ENCODE measurements at regions not wholly inside any gene's neighbourhood (a gene's known extent, or its start where the extent isn't known, plus 50 kb on each side); places are given as distances from the start of the nearest gene placed in this dataset.
"Not testable (repeated sequence)": the region's sequence is repeated elsewhere in the genome, so short reads cannot be mapped to it uniquely, and the experiment has no call there.

DNA sequence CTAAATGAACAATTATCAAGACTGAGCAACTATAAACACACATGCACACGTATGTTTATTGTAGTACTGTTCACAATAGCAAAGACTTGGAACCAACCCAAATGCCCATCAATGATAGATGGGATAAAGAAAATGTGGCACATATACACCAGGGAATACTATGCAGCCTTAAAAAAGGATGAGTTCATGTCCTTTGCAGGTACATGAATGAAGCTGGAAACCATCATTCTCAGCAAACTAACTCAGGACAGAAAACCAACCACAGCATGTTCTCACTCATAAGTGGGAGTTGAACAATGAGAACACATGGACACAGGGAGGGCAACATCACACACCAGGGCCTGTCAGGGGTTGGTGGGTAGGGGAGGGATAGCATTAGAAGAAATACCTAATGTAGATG lies 445.4 kb downstream of the BCAT1 start:
- not testable (repeated sequence) for TF ChIP-seq FOXK2 (IDR thresholded peaks at IDR 0.05); HDGF (IDR thresholded peaks at IDR 0.05; ENCODE audit: borderline replicate concordance); FOXM1 (IDR thresholded peaks at IDR 0.05; ENCODE audit: borderline replicate concordance); ELF4 (IDR thresholded peaks at IDR 0.05); LEF1 (IDR thresholded peaks at IDR 0.05; ENCODE audit: borderline replicate concordance); SP1 (IDR thresholded peaks at IDR 0.05); CTBP1 (IDR thresholded peaks at IDR 0.05; ENCODE audit: borderline replicate concordance)
- TF ChIP-seq, protein P1, sequence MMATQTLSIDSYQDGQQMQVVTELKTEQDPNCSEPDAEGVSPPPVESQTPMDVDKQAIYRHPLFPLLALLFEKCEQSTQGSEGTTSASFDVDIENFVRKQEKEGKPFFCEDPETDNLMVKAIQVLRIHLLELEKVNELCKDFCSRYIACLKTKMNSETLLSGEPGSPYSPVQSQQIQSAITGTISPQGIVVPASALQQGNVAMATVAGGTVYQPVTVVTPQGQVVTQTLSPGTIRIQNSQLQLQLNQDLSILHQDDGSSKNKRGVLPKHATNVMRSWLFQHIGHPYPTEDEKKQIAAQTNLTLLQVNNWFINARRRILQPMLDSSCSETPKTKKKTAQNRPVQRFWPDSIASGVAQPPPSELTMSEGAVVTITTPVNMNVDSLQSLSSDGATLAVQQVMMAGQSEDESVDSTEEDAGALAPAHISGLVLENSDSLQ (IDR thresholded peaks at IDR 0.05) = not testable (repeated sequence)
